Aorta (tissue), 5 donors: ENCODE measurements at regions not wholly inside any gene's neighbourhood (a gene's known extent, or its start where the extent isn't known, plus 50 kb on each side); places are given as distances from the start of the nearest gene placed in this dataset.

Experiments used
- ATAC-seq: fragments of 200-7000 bp; cut with Tn5 transposase; one replicate; pipeline ENCODE4 v1.9.1; 2022; ENCODE audit warnings: moderate library complexity; ENCODE audit not compliant: low FRiP score
- DNase-seq, 2 donors: peaks; one replicate each; pipeline ENCODE4 v3.0.0-alpha.2; 2020
- H3K27ac ChIP-seq, 2 donors: one replicate each; pipeline ENCODE4 v1.5.1; 2013; ENCODE audit warnings: low read length in 2 of 2, mild to moderate bottlenecking in 2 of 2, moderate library complexity in 2 of 2, control low read depth in 1 of 2, inconsistent platforms in 1 of 2, low read depth in 1 of 2
- H3K27me3 ChIP-seq, 2 donors: one replicate each; pipeline ENCODE4 v1.6.1; 2013; ENCODE audit warnings: control low read depth in 1 of 2, low read length in 1 of 2, mild to moderate bottlenecking in 1 of 2, moderate library complexity in 1 of 2; ENCODE audit not compliant: insufficient read depth in 2 of 2, control insufficient read depth in 1 of 2
- H3K36me3 ChIP-seq, 2 donors: one replicate each; pipeline ENCODE4 v1.6.1; 2013; ENCODE audit warnings: control low read depth in 1 of 2, low read length in 1 of 2, mild to moderate bottlenecking in 1 of 2; ENCODE audit not compliant: insufficient read depth in 2 of 2, control insufficient read depth in 1 of 2
- H3K4me1 ChIP-seq, 2 donors: one replicate each; pipeline ENCODE4 v1.6.1; 2013; ENCODE audit warnings: low read length in 2 of 2, control low read depth in 1 of 2, mild to moderate bottlenecking in 1 of 2, moderate library complexity in 1 of 2; ENCODE audit not compliant: insufficient read depth in 2 of 2, control insufficient read depth in 1 of 2
- H3K4me3 ChIP-seq, 2 donors: one replicate each; pipeline ENCODE4 v1.5.1; 2013; ENCODE audit warnings: low read length in 2 of 2, control low read depth in 1 of 2, mild to moderate bottlenecking in 1 of 2
- H3K9me3 ChIP-seq: one replicate; pipeline ENCODE4 v1.6.1; 2013; ENCODE audit warnings: mild to moderate bottlenecking, low read length; ENCODE audit not compliant: control insufficient read depth
- WGBS, 2 donors: extraction: QIAGEN DNeasy Blood & Tissue Kit; methylation state at CpG; one replicate each; pipeline ENCODE4 v1.1.7; 2013; 5-methylcytosine and 5-hydroxymethylcytosine counted together
- intact Hi-C, 2 donors: fragments of 100-400 bp; cut with DNase I; formaldehyde crosslinking; loops; one replicate each; pipeline versions ENCODE4 v1.14.2 to v1.15.0; 2022
- donor health status: healthy with polysubstance abuse.
- donor health status: Bipolar disorder and iron deficiency.
- donor health status: DM: no; HTN: no; CAD: no.
- donor health status: DM: no; HTN: no; CAD: no.
- donor health status: DM: yes; HTN: yes; CAD: no.

DNA sequence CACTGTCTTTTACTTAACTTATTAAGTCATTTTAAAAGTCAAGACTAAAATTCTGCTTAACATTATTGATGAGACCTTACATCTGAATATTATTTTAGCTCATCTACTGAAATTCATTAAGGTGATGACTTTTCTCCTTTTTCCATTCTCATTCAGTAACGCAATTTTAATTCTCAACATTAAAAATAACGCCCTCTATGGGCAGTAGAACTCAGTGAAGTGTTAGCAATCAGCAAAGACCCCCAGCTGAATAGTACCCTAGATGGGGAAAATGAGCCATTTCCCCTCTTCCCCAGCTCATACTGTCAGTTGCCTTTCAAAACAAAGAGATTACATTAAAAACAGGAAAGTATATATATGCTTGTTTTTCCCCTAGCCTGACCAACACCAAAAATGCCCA is 203.3 kb downstream of the NR4A2 start:
- Histone ChIP-seq H3K4me3 (no peak overlapping the region), H3K27ac (no peak overlapping the region), H3K36me3 (no peaks in the 10 kb centered on the region), H3K9me3 (no peaks in the 10 kb centered on the region), H3K4me1 (no peaks in the 10 kb centered on the region), H3K27me3 (no peaks in the 10 kb centered on the region)
- WGBS, 2 donors, result 46 to 54% methylated on average over 2 of the region's 2 CpGs
- no peak for DNase-seq
- ATAC-seq, result no peak
- intact Hi-C loops, result no loop called here

DNA sequence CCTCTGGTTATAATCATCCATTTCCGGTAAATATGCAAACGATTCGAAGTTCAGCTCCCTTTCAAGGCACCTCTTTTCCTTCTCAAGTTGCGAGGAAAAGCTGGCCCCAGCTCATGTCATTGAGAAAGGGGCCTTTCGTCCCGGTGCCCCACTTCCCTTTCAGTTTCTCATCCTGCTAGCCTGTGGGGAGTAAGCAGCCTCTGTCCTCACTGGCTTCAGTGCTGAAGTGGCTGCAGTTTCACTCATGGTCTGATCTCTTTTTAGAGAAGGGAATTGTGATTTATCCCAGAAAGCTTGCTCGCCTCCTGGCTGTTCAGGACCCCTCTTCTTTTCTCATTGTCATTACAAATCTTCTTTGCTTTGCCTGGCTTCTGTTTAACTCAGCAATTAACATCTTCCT is 207.5 kb downstream of the NR4A2 start:
- Histone ChIP-seq H3K36me3 (no peaks in the 10 kb centered on the region), H3K27me3 (no peaks in the 10 kb centered on the region), H3K27ac (no peak overlapping the region), H3K4me3 (no peak overlapping the region), H3K4me1 (no peaks in the 10 kb centered on the region), H3K9me3 (no peaks in the 10 kb centered on the region)
- DNase-seq (no peak), ATAC-seq (no peak)
- intact Hi-C loops, result no loop called here
- WGBS, 2 donors, result 60 to 67% methylated on average over 7 of the region's 7 CpGs

DNA sequence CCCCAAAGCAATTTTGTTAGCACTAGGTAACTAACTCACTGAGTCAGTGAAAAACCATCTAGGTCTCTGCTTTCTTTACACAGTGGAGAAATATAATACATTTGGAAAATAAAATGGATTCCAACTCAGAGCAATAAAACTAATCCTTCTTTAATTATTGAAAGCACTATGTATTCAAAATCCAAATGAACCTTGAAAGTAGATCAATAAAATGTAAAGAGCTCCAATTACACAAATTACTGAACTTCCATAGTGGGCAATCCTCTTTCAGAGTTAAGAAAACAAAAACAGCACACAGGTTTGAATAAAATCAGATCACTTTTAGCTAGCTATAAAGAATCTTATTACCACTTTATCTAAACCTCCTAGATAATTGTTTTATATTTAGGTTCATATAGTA is 208.1 kb downstream of the NR4A2 start:
- Histone ChIP-seq H3K27me3 (no peaks in the 10 kb centered on the region), H3K4me1 (no peaks in the 10 kb centered on the region), H3K36me3 (no peaks in the 10 kb centered on the region), H3K9me3 (no peaks in the 10 kb centered on the region), H3K4me3 (no peak overlapping the region), H3K27ac (no peak overlapping the region)
- no peak for ATAC-seq
- DNase-seq, result no peak
- intact Hi-C loops, result no loop called here

- WGBS, 2 donors, result 85 to 87% methylated on average over 3 of the region's 3 CpGs
- no peaks in the 10 kb centered on the region for H3K4me1 ChIP-seq
These were observed 213.6 kb downstream of the NR4A2 start for GRCh38 chr2:156118753-156119416.

DNA sequence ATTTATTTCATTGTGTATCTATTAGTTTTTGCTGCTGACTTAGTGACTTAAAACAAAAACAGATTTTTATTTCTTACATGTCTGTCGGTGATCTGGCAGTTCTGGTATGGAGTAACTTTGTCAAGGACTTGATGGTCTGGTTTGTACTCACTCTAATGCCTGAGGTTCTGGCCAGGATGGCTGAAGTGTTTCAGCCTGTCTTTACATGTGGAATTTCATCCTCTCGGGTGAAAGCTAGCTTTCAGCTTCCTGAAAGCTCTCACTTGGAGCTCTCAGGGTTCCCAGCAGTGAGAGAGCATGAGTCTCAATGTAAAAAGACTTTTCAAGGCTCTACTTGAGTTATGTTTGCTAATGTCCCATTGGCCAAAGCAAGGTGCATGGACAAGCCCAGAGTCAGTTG is 216.4 kb downstream of the NR4A2 start:
- no peaks in the 10 kb centered on the region for H3K36me3 ChIP-seq
- H3K4me3 ChIP-seq, result no peak overlapping the region
- no peak overlapping the region for H3K27ac ChIP-seq
- DNase-seq (no peak), ATAC-seq (no peak)
- WGBS, 2 donors, result 50 to 54% methylated on average over 2 of the region's 2 CpGs
- intact Hi-C loops, result no loop called here
- no peaks in the 10 kb centered on the region for H3K27me3 ChIP-seq
- H3K9me3 ChIP-seq, result no peaks in the 10 kb centered on the region
- no peaks in the 10 kb centered on the region for H3K4me1 ChIP-seq

More at GRCh38 chr2:156118753-156119416, 213.6 kb downstream of the NR4A2 start:
- intact Hi-C loops, result loop anchor here in 1 of 2 donors (2.0 kb wide), 1 partner anchor 20 kb away; no protein-coding TSS in a partner anchor
- ATAC-seq (no peak), DNase-seq (no peak)
- H3K27ac ChIP-seq, result no peak overlapping the region
- no peak overlapping the region for H3K4me3 ChIP-seq
- H3K36me3 ChIP-seq, result no peaks in the 10 kb centered on the region
- no peaks in the 10 kb centered on the region for H3K9me3 ChIP-seq
- H3K27me3 ChIP-seq, result no peaks in the 10 kb centered on the region

GRCh38 chr2:156115338-156115737 is 217.2 kb downstream of the NR4A2 start:
- intact Hi-C loops, result no loop called here
- no peak overlapping the region for H3K27ac ChIP-seq
- no peaks in the 10 kb centered on the region for H3K36me3 ChIP-seq
- 51 to 58% methylated on average over 3 of the region's 3 CpGs for WGBS, 2 donors
- DNase-seq (no peak), ATAC-seq (no peak)
- H3K4me3 ChIP-seq, result no peak overlapping the region
- no peaks in the 10 kb centered on the region for H3K4me1 ChIP-seq
- H3K27me3 ChIP-seq, result no peaks in the 10 kb centered on the region
- H3K9me3 ChIP-seq, result no peaks in the 10 kb centered on the region

DNA sequence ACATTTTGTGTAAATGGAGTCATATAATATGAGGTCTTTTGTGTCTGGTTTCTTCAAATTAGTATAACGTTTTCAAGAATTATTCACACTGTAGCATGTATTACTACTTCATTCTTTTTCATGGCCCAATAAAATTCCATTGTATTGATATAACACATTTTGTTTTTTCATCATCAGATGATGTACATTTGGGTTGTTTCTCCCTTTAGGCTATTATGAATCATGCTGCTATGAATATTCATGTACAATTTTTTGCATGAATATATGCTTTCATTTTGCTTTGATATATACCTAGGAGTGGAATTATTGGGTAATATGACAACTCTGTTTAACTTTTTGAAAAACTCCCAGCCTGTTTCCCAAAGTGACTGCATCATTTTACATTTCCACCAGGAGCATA is 220.2 kb downstream of the NR4A2 start:
- no peak overlapping the region for H3K4me3 ChIP-seq
- intact Hi-C loops, result no loop called here
- WGBS, 2 donors, result 79 to 83% methylated on average over 1 of the region's 1 CpG
- ATAC-seq, result no peak
- DNase-seq, result no peak
- H3K27me3 ChIP-seq, result no peaks in the 10 kb centered on the region
- H3K36me3 ChIP-seq, result no peaks in the 10 kb centered on the region
- H3K4me1 ChIP-seq, result no peaks in the 10 kb centered on the region
- no peaks in the 10 kb centered on the region for H3K9me3 ChIP-seq
- H3K27ac ChIP-seq, result no peak overlapping the region

- no peaks in the 10 kb centered on the region for H3K4me1 ChIP-seq
- no peak overlapping the region for H3K4me3 ChIP-seq
- intact Hi-C loops, result no loop called here
- H3K9me3 ChIP-seq, result no peaks in the 10 kb centered on the region
- 48 to 49% methylated on average over 2 of the region's 2 CpGs for WGBS, 2 donors
- no peak for DNase-seq
- H3K27me3 ChIP-seq, result no peaks in the 10 kb centered on the region
- no peaks in the 10 kb centered on the region for H3K36me3 ChIP-seq
- no peak for ATAC-seq
- H3K27ac ChIP-seq, result no peak overlapping the region
These were observed 221.6 kb downstream of the NR4A2 start for GRCh38 chr2:156110890-156111289.

- Histone ChIP-seq H3K4me1 (no peaks in the 10 kb centered on the region), H3K27ac (no peak overlapping the region), H3K36me3 (no peaks in the 10 kb centered on the region), H3K4me3 (no peak overlapping the region), H3K9me3 (no peaks in the 10 kb centered on the region), H3K27me3 (no peaks in the 10 kb centered on the region)
- intact Hi-C loops, result loop anchor here in 1 of 2 donors (2.0 kb wide), 1 partner anchor 19 kb away; no protein-coding TSS in a partner anchor
- DNase-seq, result no peak
- 97 to 98% methylated on average over 1 of the region's 1 CpG for WGBS, 2 donors
- ATAC-seq, result no peak
These were observed 233.1 kb downstream of the NR4A2 start for GRCh38 chr2:156099382-156099781.
